ENCODE measurements at regions not wholly inside any gene's neighbourhood (a gene's known extent, or its start where the extent isn't known, plus 50 kb on each side); places are given as distances from the start of the nearest gene placed in this dataset.

DNA sequence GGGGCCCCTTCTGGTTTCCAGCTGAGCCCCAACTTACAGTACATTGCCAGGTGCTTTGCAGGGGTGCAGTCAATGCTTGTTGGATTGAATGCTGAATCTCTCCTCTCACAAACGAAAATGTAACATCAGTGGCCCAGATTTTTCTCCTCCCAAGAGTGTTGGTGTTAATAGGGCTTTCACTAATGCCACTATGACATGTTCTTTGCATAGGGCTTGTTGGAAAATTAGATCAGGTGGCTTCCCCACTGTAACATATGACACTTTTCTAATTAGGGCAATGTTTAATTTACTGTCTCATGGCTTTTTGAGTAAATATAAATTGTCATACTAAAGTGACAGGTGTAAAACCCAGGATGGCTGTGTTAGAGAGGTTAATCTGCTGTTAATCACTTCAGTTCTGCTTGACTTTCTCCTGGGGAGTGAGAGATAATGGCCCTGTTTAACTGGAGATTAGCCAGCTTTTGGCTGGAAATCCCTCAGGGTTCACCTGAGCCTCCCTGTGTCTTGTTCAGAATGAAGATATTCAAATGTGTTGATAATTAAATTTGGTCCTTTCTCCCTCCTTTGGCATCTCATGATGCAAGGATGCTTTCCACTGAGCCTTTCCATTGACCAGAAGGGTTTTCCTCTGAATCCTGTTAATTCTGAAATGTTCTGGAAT, 502.3 kb downstream of the RBFOX1 start:
- Histone ChIP-seq H3K27ac (no peak overlapping the region), H3K36me3 (no peaks in the 10 kb centered on the region), H3K27me3 (replicated peaks; ENCODE audit: insufficient read depth) (no peaks in the 10 kb centered on the region), H3K4me1 (replicated peaks) (no peaks in the 10 kb centered on the region), H3K9me3 (no peaks in the 10 kb centered on the region), H3K4me3 (no peak overlapping the region)
- WGBS: 21% methylated on average over 1 of the region's 1 CpG
- TF ChIP-seq POLR2AphosphoS5 (IDR thresholded peaks at IDR 0.05) (no peak), POLR2A (IDR thresholded peaks at IDR 0.05) (no peak), CTCF (IDR thresholded peaks at IDR 0.05) (no peak)
- no peak for DNase-seq (ENCODE audit: low spot score)
- intact Hi-C loops (cut with DNase I): no loop called here

DNA sequence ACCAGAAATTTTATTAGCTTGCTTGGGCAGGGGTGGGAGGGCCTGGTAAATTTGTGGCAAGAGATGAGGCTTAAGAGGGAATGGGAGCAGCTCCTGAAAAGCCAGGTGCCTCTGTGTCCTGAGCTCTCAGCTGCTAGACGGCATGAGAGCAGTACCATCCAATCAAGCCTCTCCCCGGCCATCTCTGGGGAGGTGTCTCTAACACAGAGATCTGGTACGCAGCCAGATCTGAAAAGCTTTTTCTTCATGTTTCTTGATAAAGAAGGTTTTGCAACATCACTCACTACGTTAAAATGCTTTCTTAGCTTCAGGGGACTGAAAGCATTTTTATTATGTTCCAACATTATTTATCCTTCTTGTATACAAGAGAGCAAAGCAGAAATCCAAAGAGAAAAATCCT, 488.2 kb downstream of the RBFOX1 start:
- no peak for DNase-seq (ENCODE audit: low spot score)
- no peak overlapping the region for H3K4me3 ChIP-seq
- no peaks in the 10 kb centered on the region for H3K4me1 ChIP-seq (replicated peaks)
- H3K27me3 ChIP-seq (replicated peaks; ENCODE audit: insufficient read depth): no peaks in the 10 kb centered on the region
- no peak overlapping the region for H3K27ac ChIP-seq
- no peak for TF ChIP-seq POLR2AphosphoS5 (IDR thresholded peaks at IDR 0.05)
- TF ChIP-seq POLR2A (IDR thresholded peaks at IDR 0.05): no peak
- TF ChIP-seq CTCF (IDR thresholded peaks at IDR 0.05): no peak
- no peaks in the 10 kb centered on the region for H3K36me3 ChIP-seq
- no peaks in the 10 kb centered on the region for H3K9me3 ChIP-seq
- intact Hi-C loops (cut with DNase I): no loop called here
- WGBS: 47% methylated on average over 4 of the region's 4 CpGs

DNA sequence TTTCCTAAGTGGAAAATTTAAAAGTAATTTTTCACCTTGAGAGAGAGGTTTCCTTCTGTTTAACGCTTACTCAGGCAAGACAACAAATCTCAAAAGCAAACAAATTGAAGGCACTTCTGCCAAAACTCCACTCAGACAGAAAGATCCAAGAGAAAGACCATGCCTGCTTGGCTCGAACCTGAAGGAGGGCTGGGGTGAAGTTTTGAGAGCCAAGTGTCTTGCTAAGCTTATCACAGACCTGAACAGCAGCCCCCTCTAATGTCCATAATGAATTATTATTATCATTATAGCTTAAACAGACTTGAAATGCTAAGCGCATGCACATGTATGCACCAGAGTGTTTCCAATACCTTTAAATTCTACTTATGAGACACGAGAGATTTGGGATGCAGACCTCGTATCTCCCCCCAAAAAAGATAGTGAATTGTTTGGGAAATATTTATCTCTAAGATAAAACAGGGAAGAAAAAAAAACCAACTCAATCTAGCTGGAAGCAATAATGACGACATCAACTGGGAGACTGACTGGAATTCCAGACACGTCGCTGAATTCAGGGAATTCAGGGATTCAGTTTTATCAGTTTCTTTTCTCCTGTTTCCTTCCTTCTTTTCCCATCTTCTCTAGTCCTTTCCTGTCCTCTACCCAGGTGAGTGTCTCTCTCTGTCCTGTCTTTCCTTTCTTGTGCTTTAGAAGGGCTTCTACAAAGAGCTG, 473.2 kb downstream of the RBFOX1 start:
- H3K4me1 ChIP-seq (replicated peaks): no peaks in the 10 kb centered on the region
- no peak for TF ChIP-seq POLR2A (IDR thresholded peaks at IDR 0.05)
- no peak for TF ChIP-seq CTCF (IDR thresholded peaks at IDR 0.05)
- no peak for TF ChIP-seq POLR2AphosphoS5 (IDR thresholded peaks at IDR 0.05)
- DNase-seq (ENCODE audit: low spot score): no peak
- no peak overlapping the region for H3K27ac ChIP-seq
- no peaks in the 10 kb centered on the region for H3K27me3 ChIP-seq (replicated peaks; ENCODE audit: insufficient read depth)
- intact Hi-C loops (cut with DNase I): no loop called here
- H3K4me3 ChIP-seq: no peak overlapping the region
- WGBS: 66% methylated on average over 8 of the region's 8 CpGs
- H3K9me3 ChIP-seq: no peaks in the 10 kb centered on the region
- H3K36me3 ChIP-seq: no peaks in the 10 kb centered on the region

DNA sequence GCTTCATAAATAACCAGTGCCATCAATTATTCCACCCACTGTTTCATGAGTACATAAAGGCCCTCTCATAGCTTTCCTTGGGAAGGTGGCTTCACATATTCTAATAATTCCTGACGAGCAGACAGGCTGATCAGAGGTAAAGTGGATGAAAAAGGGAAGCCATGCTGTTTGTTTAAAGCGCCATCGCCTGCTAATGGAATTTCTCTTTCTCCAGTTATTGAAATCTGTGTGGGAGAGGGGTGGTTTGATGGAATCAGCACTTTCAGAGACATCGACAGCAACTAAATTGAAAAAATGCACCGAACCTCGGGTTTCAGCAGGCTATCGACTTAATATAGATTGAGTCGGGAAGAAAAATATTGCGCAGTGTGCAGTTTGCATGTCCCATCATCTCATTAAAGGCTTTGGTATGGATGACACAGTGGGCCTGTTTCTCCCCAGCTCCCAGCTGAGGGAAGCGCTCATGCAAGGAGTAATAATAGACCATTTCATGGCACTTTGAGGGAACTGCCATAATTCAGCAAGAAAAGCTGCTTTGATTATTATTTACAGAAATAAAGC, 472.1 kb downstream of the RBFOX1 start:
- intact Hi-C loops (cut with DNase I): no loop called here
- H3K27me3 ChIP-seq (replicated peaks; ENCODE audit: insufficient read depth): no peaks in the 10 kb centered on the region
- DNase-seq (ENCODE audit: low spot score): no peak
- TF ChIP-seq POLR2A (IDR thresholded peaks at IDR 0.05) (no peak), CTCF (IDR thresholded peaks at IDR 0.05) (no peak), POLR2AphosphoS5 (IDR thresholded peaks at IDR 0.05) (no peak)
- 81% methylated on average over 10 of the region's 10 CpGs for WGBS
- no peak overlapping the region for H3K4me3 ChIP-seq
- H3K4me1 ChIP-seq (replicated peaks): no peaks in the 10 kb centered on the region
- H3K9me3 ChIP-seq: no peaks in the 10 kb centered on the region
- H3K36me3 ChIP-seq: no peaks in the 10 kb centered on the region
- H3K27ac ChIP-seq: no peak overlapping the region
